ENCODE measurements at regions not wholly inside any gene's neighbourhood (a gene's known extent, or its start where the extent isn't known, plus 50 kb on each side); places are given as distances from the start of the nearest gene placed in this dataset.

DNA sequence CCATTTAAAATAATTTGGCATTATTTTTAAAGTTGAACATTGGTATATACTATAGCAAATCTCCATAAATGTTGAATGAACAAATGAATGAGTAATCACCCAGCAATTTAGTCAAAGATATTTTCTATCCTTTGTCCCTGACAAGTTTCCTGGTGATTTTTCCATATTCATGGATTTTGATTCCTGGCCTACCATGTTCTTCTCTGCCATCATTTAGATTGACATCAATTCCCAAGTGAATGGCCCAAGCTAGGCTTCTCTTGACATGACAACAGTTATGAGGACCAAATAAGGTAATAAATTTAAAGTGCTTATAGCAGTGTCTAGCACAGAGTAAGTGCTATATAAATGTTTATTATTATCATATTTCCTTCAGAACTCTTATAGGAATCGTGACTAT, 120.1 kb upstream of the ADGRF1 start:
- Histone ChIP-seq H3K27me3 (ENCODE audit: low read length) (no peaks in the 10 kb centered on the region), H3K9me3 (ENCODE audit: insufficient read depth, low read length) (no peaks in the 10 kb centered on the region), H3K27ac (ENCODE audit: low read depth, low read length) (no peak overlapping the region), H3F3A (ENCODE audit: insufficient read depth) (no peaks in the 10 kb centered on the region), H3K9me2 (replicated peaks; ENCODE audit: insufficient read depth, low read length) (peaks cover 5% of the 10 kb centered on the region; the same call in 1 of the 2 replicates), H2AFZ (ENCODE audit: low read depth, low read length, severe bottlenecking) (no peak overlapping the region), H3K4me3 (ENCODE audit: insufficient read depth, low read length, poor library complexity, severe bottlenecking) (no peak overlapping the region), H3K9ac (ENCODE audit: low read length) (no peak overlapping the region), H3K4me2 (ENCODE audit: low read depth, low read length, poor library complexity, severe bottlenecking) (no peak overlapping the region), H3K36me3 (ENCODE audit: low read length) (no peaks in the 10 kb centered on the region), H3K79me2 (ENCODE audit: insufficient read depth, low read length) (no peaks in the 10 kb centered on the region), H4K20me1 (ENCODE audit: low read depth, low read length) (no peaks in the 10 kb centered on the region; the same call in 1 of the 2 replicates)
- TF ChIP-seq, protein P1, sequence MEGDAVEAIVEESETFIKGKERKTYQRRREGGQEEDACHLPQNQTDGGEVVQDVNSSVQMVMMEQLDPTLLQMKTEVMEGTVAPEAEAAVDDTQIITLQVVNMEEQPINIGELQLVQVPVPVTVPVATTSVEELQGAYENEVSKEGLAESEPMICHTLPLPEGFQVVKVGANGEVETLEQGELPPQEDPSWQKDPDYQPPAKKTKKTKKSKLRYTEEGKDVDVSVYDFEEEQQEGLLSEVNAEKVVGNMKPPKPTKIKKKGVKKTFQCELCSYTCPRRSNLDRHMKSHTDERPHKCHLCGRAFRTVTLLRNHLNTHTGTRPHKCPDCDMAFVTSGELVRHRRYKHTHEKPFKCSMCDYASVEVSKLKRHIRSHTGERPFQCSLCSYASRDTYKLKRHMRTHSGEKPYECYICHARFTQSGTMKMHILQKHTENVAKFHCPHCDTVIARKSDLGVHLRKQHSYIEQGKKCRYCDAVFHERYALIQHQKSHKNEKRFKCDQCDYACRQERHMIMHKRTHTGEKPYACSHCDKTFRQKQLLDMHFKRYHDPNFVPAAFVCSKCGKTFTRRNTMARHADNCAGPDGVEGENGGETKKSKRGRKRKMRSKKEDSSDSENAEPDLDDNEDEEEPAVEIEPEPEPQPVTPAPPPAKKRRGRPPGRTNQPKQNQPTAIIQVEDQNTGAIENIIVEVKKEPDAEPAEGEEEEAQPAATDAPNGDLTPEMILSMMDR (IDR thresholded peaks at IDR 0.05; ENCODE audit: insufficient read depth, low read length, poor library complexity, severe bottlenecking) = no peak
- no peak for TF ChIP-seq EZH2phosphoT487 (conservative IDR thresholded peaks at IDR 0.05; ENCODE audit: low read length)

- Histone ChIP-seq H3K27ac (ENCODE audit: low read depth, low read length) (no peak overlapping the region), H3K36me3 (ENCODE audit: low read length) (no peaks in the 10 kb centered on the region), H3K4me2 (ENCODE audit: low read depth, low read length, poor library complexity, severe bottlenecking) (no peak overlapping the region), H3K9ac (ENCODE audit: low read length) (no peak overlapping the region), H3K9me3 (ENCODE audit: insufficient read depth, low read length) (no peaks in the 10 kb centered on the region), H3K27me3 (ENCODE audit: low read length) (no peaks in the 10 kb centered on the region), H3K79me2 (ENCODE audit: insufficient read depth, low read length) (no peaks in the 10 kb centered on the region), H2AFZ (ENCODE audit: low read depth, low read length, severe bottlenecking) (no peak overlapping the region), H4K20me1 (ENCODE audit: low read depth, low read length) (no peaks in the 10 kb centered on the region; the same call in 1 of the 2 replicates), H3K9me2 (replicated peaks; ENCODE audit: insufficient read depth, low read length) (peaks cover 5% of the 10 kb centered on the region; the same call in 1 of the 2 replicates), H3K4me3 (ENCODE audit: insufficient read depth, low read length, poor library complexity, severe bottlenecking) (no peak overlapping the region), H3F3A (ENCODE audit: insufficient read depth) (no peaks in the 10 kb centered on the region)
- TF ChIP-seq EZH2phosphoT487 (conservative IDR thresholded peaks at IDR 0.05; ENCODE audit: low read length) = no peak
- TF ChIP-seq, protein P1 (IDR thresholded peaks at IDR 0.05; ENCODE audit: insufficient read depth, low read length, poor library complexity, severe bottlenecking) = no peak
Observed at GRCh38 chr6:47161176-47161687, 119.1 kb upstream of the ADGRF1 start.

DNA sequence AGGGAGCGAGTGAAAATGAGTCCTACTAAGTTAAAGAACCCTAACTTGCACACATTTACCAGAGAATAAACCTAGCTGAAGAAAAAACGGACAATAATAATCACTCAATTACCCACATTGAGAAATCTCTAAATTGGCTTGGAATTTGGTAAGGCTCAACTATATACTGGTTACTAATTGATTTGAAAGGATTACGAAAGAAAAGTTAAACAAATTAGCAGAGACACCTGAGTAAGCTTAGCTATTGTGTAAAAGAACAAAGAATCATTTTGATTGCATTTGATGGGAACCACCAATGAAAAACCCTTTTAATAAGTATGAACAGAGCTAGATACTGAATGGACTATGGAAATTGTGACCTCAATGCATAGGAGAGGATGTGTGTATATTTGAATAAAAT, 118.6 kb upstream of the ADGRF1 start:
- Histone ChIP-seq H3K36me3 (ENCODE audit: low read length) (no peaks in the 10 kb centered on the region), H3K9me2 (replicated peaks; ENCODE audit: insufficient read depth, low read length) (peaks cover 5% of the 10 kb centered on the region; the same call in 1 of the 2 replicates), H4K20me1 (ENCODE audit: low read depth, low read length) (no peaks in the 10 kb centered on the region; the same call in 1 of the 2 replicates), H3K27ac (ENCODE audit: low read depth, low read length) (no peak overlapping the region), H3K4me3 (ENCODE audit: insufficient read depth, low read length, poor library complexity, severe bottlenecking) (no peak overlapping the region), H3F3A (ENCODE audit: insufficient read depth) (no peaks in the 10 kb centered on the region), H3K4me2 (ENCODE audit: low read depth, low read length, poor library complexity, severe bottlenecking) (no peak overlapping the region), H3K9ac (ENCODE audit: low read length) (no peak overlapping the region), H3K27me3 (ENCODE audit: low read length) (no peaks in the 10 kb centered on the region), H3K9me3 (ENCODE audit: insufficient read depth, low read length) (no peaks in the 10 kb centered on the region), H3K79me2 (ENCODE audit: insufficient read depth, low read length) (no peaks in the 10 kb centered on the region), H2AFZ (ENCODE audit: low read depth, low read length, severe bottlenecking) (no peak overlapping the region)
- no peak for TF ChIP-seq EZH2phosphoT487 (conservative IDR thresholded peaks at IDR 0.05; ENCODE audit: low read length)
- TF ChIP-seq, protein P1 (IDR thresholded peaks at IDR 0.05; ENCODE audit: insufficient read depth, low read length, poor library complexity, severe bottlenecking) = no peak
